GOT3 (cell line): ENCODE measurements at regions not wholly inside any gene's neighbourhood (a gene's known extent, or its start where the extent isn't known, plus 50 kb on each side); places are given as distances from the start of the nearest gene placed in this dataset.

Source experiments
- DNase-seq: peaks from one replicate; lab custom pipeline; 2025; ENCODE audit warnings: mixed read lengths; lab: John Stamatoyannopoulos, UW

DNA sequence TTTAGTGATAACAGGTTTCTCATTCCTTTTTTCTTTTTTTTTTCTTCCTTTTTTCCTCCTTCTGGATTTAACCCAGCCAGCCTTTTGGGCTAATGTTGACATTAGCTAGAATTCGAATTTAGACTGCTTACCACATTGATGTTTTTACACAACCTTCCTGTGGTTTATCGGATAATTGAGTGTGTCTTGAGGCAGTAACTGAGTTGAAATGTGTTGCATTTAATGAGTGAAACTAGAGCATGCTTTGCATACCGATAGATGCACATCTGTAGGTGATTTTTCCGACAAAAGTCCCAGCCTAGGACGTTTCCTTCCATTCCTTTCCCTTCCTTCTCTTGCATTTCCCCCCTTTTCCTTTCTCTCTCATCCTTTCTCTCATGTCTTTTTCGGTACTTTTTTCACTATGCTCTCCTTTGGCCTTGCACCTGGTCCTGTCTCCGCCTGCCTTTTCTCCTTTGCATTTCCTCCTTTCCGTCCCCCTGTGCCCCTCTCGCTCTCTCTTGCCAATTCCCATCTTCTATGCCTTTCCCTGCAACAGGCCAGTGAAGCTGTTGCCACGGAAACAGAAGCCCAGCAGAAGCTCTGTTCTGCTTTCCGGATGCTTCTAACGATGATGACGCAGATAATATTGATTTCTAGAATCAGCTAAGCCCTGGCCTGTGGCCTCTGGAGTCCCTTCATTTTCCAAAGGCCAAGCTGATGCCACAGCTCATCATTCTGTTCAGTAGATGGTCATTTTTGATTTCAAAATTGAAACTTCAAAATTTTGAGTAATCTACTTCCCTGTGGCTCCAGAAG is 76.1 kb downstream of the SLC25A47 start:
- DNase-seq: no peak

DNA sequence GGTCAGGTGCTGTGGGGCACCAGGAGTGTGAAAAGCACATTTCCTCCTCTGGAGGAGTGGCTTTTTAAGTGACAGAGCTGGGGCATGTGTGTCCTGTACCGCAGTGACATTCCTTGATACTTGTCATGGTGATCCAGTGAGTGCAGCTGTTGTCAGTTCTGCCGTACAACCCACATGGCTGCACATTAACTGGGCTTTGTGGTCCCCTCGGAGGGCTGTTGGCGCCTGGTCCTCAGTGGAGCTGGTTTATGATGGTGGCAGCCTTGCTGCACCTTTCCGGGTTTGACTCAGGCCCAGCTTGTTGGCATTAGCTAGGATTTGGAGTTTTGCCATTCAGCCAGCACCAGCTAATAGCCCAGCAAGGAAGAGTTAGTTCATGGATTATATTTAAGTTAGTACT is 77.0 kb downstream of the SLC25A47 start:
- no peak for DNase-seq

DNA sequence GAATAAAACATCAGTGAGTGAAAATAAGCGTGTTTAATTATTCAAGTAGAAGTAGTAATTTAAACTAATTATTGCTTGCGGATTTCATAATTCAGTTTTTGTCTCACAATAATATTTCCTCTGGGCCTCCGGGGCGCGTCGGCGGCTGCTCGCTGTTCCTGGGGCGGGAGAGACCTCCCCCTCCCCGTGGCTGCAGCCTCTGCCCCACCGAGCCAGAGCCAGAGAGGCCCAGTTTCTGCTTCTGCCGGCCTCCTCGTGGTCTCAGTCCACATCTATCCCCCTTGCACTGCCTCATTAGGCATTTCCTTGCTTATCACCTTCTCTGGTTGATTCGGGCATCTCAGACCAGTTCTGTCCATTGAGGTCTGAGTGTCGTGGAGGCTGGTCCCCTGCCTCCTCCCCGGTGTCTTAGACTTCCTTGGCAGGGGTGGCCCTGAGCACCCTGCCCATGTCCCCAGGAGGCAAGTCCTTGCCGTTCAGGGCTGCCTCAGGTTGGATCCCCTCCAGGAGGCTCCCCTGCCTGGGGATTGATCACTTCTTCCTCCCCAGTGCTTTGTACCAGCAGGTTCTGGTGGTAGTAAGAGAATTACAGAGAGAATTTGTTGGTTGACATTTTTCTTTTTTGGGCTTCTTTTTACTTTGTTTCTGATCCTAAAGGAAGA is 78.0 kb downstream of the SLC25A47 start:
- DNase-seq: no peak

DNA sequence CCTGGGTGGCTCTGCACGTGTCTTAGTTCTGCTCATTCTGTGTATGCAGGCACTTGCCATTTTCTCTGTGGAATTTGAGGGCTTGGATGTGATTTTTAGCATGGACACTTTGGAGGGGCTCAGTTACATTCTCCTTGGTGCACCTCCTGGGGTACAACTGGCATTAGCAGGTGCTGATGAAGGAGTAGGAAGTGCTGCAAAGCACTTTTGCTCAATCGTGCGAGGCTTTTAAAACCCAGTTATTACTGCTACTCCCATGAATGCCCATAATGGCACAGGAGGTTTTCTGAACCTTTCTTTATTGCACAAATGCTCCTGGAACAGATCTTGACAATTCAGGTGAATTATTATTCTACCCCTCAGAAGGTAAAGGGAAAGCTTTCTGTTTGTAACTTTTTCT is 78.7 kb downstream of the SLC25A47 start:
- DNase-seq: no peak

DNA sequence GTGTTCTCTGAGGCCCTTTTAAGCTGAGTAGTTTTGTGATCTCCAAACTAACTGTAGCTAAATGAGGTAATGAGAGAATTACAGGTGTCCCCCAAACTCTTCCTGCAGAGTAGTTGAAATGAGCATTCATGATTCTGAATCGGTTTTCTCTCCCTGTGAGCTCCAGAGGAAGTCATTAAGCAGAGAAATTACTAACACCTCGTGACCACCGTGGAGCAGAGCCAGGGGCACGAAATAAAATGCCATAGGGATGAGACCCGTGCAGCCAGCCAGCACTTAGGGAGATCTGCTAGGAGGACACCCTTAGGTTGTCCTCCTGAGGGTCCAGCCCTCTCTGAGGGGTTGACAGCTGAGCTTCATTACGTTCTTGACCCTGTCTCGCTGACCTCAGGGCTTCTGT is 79.5 kb downstream of the SLC25A47 start:
- DNase-seq: no peak

DNA sequence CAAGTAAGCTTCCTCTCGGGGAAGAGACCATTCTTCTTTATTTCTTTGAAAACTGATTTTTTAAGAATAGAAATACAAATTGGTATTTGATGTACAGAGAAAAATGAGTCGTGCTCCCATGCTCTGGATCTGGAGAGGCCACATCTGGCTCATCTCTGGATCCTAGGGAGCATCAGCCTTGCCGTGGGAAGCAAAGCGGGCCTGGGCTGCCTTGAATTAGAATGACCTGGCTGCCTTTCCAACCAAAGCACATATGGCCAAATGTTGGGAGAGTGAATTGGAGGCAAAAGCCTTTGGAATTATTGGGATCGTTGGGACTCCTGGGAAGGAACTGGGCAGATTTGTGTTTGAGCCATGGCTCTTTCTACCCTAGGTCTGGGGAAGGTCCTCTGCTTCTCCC is 80.0 kb downstream of the SLC25A47 start:
- DNase-seq: no peak

DNA sequence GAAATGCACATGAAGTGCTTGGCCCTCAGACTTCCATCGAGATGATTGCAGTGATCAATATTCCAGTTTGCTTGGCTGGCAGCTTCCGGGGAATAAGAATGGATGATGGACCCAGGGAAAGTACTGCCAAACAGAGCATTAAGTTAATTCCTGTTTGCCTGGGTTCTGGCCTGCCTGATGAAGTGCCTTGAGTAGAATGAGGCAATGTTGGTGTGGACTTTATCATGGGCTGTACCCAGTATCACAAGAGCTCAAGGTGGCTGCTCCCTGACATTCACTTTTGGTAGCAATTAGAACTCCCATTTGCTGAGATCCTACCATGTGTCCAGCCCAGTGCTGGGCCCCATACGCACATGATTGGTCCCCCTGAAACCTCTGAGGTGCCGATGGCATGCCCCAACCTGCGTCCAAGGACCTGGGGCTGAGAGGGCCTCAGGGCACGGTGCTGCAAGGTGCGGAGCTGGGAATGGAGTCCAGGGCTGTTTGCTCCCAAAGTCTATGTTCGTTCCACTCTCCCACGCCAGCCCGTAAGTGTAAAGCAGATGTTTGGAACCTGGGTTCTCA is 80.7 kb downstream of the SLC25A47 start:
- no peak for DNase-seq

DNA sequence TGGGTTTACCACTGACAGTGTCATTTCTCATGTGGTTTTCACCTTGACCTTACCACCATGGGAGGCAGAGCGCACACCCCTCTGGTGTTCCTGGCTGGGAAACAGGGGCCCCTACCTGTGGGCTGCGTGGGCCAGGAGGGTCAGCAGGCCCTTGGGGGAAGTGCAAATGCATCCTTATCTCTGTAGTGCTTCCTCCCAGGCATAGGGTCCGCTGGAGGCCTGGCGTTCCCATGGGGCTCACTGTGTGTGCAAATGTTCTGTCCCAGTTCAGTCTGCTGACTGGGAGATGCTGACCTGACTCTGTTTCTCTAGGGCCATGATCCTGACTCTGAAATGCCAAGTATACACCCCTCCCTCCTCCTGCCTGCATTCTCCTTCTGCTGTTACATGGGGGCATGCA is 81.3 kb downstream of the SLC25A47 start:
- no peak for DNase-seq

DNA sequence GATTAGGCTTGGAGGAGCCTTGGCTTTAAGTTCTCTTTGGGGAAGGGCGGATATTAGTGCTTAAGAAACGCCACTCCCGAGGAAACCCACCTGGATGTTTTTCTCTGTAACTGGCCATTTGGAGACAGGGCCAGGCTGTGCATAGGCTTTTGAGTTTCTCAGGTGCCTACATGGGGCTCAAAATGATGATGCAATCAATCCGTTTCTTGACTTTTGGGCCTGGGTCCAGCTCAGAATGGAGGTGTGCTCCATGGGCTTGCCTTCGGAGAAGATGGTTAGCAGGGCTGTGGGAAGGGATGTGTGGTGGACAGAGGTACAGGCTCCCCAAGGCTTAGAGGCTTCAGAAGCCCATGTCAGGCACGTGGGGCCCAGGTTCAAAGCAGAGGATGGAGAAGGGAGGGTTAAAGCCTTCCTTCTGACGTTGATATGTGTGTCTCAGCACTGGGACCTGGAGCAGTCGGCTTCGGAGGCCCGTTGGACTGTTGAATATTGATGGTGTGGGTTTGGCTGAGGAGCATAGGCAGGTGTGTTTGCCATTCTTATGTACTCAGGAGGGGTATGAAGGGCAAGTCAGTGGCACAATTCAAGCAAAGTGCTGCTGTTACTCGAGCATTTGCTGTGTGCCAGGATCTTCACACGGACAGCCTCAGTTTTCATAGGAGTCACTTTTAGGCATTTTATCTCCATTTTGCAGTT is 82.8 kb downstream of the SLC25A47 start:
- DNase-seq: no peak

DNA sequence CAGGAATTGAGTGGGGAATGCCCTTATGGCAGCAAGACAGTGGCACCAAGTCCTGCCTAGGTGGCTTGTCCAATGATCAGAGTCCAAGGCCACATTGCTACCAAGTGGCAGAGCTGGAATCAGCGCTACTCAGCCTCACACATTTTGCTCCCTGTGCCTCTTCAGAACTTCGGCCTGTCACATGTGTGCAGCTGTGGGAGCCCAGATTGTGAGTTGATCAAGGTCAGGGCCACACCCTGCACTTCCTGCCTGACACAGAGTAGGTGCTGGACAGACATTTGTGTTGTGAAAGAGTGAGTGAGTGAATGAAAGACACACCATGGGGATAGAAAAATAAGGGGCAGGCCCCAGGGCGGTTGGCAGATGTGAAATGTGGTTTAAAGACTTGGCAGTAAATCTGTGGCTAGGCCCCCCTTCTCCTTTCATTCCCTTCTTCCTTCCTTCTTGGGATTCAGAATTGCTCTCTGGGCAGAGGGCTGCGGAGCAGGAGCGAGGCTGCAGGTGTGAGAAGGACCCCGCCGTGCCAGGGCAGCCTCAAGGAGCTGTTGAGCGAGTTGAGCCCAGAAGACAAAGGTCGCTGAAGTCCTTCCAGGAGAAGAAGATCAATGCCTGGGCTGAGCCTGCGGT is 83.5 kb downstream of the SLC25A47 start:
- no peak for DNase-seq

DNA sequence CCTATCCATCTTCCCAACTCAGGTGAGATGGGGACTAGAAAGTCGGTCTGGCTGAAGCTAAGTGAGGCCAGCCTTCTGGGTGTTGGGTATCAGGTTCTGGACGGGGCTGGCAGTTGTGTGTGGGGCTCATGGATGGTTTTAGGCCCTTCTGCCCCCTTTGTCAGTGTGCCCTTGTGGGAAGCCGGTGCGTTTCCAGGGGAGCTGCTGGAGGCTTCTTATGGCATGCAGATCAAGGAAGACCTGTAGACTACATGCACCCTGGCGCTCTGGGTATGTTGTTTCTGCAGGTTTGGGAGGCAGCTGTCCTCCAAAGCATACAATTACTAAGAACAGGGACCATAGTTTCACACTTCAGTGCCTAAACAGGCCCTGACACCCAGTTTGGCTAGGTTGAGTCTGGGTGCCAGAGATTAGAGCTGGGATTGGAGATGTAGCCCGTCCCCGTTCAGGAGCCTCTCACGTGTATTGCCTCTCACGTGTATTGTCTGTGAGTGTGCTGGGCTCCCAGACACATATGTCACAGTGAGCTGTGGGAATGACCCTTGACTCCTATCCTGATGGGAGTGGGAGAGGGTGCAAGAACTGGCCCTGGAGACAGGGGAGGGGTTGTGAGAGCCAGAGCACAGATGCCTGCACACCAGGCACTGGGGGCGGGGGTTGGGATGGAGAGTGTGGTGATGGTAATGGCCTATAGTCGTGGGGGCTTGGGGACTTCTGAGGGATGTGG is 84.4 kb downstream of the SLC25A47 start:
- no peak for DNase-seq

DNA sequence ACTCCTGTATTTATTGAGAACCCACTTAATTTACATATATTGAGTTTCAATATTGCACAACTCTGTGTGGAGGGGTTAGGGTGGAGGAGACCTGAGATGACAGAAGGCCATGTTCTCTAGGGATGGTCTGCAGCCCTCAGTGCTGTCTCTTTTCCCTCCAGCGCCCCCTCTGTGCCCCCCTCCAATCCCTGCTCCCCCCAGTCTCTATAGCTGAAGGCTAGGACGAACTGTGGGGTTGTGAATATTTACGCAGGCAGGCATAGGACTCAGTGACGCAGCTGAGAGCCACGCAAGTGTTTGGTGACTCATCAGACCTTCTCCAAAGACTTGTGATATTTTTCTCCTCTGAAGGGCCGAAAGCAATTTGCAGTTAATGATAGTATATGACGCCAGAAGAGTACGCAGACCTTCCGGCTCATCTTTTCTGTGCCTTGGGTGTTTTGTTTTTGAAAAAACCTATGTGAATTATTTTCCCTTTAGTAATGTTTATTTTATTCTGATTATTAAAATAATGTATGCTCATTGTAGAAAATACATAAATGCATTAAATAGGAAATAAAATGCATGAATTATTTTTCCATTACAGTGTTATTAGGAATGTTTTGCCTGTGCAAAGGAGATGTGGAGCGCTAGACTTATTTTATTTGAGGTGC is 85.3 kb downstream of the SLC25A47 start:
- DNase-seq: no peak

DNA sequence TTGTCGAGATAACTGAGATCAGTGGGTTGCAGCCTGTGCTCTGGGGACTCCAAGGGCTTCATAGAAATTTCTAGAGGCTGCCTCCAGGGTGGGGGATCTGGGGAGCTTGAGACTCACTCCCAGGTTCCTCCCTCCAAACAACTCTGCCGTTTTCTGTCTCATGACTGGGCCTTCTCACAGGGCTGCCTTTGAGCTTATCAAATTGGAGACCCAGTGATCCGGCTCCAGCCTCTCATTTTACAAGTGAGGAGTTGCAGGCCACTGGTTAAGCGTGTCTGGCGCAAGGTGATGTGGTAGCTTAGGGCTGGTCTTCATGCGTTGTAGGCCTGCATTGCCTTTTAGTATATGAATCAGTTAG is 85.8 kb downstream of the SLC25A47 start:
- no peak for DNase-seq

DNA sequence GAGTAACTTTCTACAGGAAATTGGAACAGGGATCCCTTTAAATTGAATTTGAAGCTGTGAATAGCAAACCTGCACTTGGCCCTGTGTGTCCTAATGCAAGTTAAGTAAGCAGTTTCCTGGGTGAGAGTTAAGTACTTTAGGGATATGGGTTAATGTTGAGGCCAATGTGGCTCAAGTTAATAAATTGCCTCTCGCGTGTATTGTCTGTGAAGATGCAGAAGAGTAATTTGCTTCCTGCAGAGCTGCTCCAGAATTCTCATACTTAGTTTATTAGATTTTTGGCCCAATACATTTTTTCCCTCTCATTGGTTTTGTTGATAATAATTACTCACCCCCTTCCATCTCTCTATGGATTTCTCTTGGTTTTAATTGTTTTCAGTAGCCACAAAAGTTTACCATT is 86.5 kb downstream of the SLC25A47 start:
- DNase-seq: no peak

DNA sequence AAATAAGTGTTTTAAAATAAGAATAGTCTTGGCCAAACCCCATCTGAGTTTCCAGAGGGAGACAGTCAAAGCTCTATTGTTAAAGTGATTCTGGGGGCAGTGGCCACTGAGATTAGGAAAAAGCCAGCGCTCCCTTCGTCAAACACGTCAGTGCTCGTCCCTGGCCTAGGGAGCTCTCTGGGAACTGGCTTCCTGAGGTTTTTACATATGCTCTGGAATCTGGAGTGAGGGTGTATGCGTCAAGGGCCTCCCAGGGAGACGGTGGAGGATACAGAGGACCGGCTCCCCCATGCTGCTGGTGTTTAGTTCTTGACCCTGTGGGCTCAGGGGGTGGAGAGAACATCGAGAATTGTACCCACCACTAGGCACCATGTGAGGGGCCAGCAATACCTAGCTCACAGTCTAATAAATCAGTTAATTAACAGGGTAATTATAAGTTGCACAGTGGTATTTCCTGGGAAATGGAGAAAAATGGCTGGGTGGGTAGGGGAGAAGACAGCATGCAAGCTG is 87.0 kb downstream of the SLC25A47 start:
- DNase-seq: no peak

DNA sequence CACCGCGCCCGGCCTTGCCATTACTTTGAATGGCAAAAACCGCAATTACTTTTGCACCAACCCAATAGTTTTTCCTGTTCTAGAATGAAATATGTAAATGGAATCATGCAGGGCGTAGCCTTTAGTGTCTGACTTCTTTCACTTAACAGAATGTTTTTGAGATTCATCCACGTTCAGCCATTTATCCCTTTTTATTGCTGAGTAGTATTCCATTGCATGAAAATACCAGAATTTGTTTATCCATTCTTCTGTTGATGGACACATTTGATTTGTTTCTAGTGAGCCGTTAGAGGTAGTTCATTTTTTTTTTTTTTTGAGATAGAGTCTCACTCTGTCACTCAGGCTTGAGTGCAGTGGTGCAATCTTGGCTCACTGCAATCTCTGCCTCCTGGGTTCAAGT is 90.6 kb downstream of the SLC25A47 start:
- DNase-seq: no peak

DNA sequence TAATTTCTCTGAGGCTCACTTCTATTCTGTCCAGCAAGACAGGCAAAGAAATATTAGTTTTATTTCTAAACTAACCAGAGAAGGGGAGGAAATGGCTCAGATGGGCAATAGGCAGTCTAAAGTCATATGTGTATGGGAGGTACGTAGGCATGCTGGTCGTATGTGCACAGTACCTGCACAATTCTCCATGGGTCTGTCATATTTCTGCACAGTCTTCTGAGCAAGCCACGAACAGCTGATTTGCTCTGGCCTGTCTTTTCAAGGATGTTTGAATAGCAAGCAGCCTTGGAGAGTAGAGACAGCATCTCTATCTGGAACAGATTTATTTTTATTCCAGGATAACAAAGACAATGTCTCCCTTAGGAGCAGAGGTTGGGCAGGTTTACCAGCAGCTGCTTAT is 92.1 kb downstream of the SLC25A47 start:
- DNase-seq: no peak

DNA sequence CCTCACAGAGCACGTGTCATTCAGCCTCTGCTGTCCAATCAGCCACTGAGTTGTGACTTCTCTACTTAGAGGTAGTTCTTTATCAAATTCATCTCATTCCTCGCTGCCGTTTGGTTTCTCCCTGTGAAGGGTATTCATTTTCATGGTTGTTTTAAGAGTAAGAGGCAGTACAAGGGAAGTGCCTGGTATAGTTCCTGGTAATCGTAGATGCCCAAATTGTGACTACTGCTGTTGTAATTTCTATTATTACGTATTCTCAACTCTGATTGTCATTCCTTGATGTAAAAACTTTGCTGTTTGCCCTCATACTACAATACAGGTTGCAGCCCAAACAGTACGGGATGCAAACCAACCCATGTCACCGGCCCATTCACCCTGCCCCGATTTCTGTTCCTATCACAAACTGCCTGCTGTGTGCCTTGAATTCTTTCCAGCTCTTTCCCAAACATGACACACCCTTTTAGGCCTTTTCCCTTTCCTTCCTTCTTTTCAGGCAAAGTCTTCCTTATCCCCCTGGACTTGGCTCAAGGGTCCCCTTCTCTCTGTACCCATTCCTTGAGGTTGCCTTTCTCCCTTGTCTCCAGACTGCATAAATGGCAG is 93.0 kb downstream of the SLC25A47 start:
- no peak for DNase-seq

DNA sequence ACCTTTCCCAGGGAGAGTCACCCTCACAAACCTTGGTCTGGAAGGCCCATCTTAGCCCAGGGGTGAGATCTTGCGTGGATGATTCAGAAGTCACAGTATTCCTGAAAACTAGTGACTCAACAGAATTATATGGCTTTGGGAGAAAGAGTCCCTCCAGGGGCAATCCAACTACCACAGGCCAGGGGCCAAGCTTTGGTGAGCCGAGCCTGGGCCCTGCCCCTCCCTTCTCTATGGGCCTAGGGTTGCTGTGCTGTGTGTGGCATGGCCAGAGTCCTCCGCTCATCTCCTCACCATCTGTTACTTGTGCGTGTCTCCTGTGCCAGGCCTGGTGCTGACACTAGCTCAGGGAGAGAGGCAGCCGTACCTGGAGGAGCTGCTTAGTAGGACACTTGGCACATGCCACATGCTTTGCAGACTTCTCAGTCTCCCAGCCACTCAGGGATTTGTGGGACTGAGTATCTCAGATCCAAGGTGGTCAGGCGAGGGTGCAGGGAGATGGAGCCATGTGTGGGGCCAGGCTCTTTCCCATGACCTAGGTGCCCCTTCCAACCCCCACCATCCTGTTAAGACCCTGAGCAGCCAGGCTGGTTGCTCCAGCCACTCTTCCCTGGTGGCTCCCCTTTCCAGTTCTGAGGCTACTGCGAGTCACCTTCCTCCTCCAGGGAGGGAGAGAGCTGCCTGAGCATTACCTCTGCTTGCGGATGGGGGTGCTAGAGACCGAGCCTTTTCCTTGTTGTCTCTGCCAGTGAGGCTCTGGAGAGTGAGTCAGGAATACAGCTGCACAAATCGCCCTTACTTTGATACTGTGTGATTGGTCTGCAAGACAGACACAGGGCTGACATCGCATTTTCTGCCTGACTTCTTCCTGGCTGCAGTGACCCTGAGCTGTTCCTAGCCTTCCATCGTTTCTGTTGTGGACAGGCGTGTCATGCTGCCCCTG is 94.1 kb downstream of the SLC25A47 start:
- peak; percentile 6 for DNase-seq
